ENCODE measurements at regions not wholly inside any gene's neighbourhood (a gene's known extent, or its start where the extent isn't known, plus 50 kb on each side); places are given as distances from the start of the nearest gene placed in this dataset.

- Histone ChIP-seq H3K4me3 (no peak overlapping the region), H3K4me1 (peaks cover 31% of the 10 kb centered on the region), H3K9me3 (no peaks in the 10 kb centered on the region), H3K27me3 (no peaks in the 10 kb centered on the region), H3K27ac (no peak overlapping the region), H3K36me3 (replicated peaks in 1 of 2; ENCODE audit: insufficient read depth in 1 of 2, low read depth in 2 of 2) (no peaks in the 10 kb centered on the region)
- no peak for DNase-seq
- intact Hi-C loops (cut with DNase I): no loop called here
- no peak for TF ChIP-seq POLR2A (IDR thresholded peaks at IDR 0.05)
- TF ChIP-seq, protein P1, sequence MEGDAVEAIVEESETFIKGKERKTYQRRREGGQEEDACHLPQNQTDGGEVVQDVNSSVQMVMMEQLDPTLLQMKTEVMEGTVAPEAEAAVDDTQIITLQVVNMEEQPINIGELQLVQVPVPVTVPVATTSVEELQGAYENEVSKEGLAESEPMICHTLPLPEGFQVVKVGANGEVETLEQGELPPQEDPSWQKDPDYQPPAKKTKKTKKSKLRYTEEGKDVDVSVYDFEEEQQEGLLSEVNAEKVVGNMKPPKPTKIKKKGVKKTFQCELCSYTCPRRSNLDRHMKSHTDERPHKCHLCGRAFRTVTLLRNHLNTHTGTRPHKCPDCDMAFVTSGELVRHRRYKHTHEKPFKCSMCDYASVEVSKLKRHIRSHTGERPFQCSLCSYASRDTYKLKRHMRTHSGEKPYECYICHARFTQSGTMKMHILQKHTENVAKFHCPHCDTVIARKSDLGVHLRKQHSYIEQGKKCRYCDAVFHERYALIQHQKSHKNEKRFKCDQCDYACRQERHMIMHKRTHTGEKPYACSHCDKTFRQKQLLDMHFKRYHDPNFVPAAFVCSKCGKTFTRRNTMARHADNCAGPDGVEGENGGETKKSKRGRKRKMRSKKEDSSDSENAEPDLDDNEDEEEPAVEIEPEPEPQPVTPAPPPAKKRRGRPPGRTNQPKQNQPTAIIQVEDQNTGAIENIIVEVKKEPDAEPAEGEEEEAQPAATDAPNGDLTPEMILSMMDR (IDR thresholded peaks at IDR 0.05): no peak
- WGBS, 2 donors: 90 to 94% methylated on average over 1 of the region's 1 CpG
- no peak for ATAC-seq
These were observed 90.9 kb upstream of the SOX4 start for GRCh38 chr6:21502682-21503081.

- WGBS, 2 donors: 79 to 82% methylated on average over 6 of the region's 6 CpGs
- Histone ChIP-seq H3K9me3 (no peaks in the 10 kb centered on the region), H3K27me3 (no peaks in the 10 kb centered on the region), H3K36me3 (replicated peaks in 1 of 2; ENCODE audit: insufficient read depth in 1 of 2, low read depth in 2 of 2) (no peaks in the 10 kb centered on the region), H3K4me3 (no peak overlapping the region), H3K4me1 (peaks cover 26% of the 10 kb centered on the region), H3K27ac (no peak overlapping the region)
- DNase-seq (no peak), ATAC-seq (no peak)
- intact Hi-C loops (cut with DNase I): no loop called here
- TF ChIP-seq POLR2A (IDR thresholded peaks at IDR 0.05): no peak
- TF ChIP-seq, protein P1 (IDR thresholded peaks at IDR 0.05): no peak
These were observed 88.8 kb upstream of the SOX4 start for GRCh38 chr6:21504790-21505189.

DNA sequence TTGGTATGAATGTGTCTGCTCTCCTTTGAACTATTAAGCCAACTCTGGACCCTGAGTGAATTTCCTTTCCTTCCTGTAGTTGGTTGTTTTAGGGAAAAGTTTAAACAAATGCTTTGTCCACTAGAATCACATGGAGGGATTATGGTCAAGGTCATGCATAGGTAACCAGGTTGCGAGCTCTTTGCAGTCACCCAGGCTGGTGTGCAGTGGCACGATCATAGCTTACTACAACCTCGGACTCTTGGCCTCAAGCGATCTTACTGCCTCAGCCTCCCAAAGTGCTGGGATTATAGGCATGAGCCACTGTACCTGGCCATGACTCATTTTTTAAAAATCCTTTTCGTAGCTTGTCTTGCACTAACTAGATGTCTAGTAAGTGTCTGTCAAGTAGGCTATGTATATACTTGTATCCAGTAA is 88.0 kb upstream of the SOX4 start:
- DNase-seq (no peak), ATAC-seq (no peak)
- TF ChIP-seq POLR2A (IDR thresholded peaks at IDR 0.05): no peak
- TF ChIP-seq, protein P1 (IDR thresholded peaks at IDR 0.05): no peak
- H3K27me3 ChIP-seq: no peaks in the 10 kb centered on the region
- H3K36me3 ChIP-seq (replicated peaks in 1 of 2; ENCODE audit: insufficient read depth in 1 of 2, low read depth in 2 of 2): no peaks in the 10 kb centered on the region
- WGBS, 2 donors: 89 to 100% methylated on average over 5 of the region's 5 CpGs
- H3K9me3 ChIP-seq: no peaks in the 10 kb centered on the region
- H3K27ac ChIP-seq: no peak overlapping the region
- peaks cover 18% of the 10 kb centered on the region for H3K4me1 ChIP-seq
- no peak overlapping the region for H3K4me3 ChIP-seq
- intact Hi-C loops (cut with DNase I): no loop called here

GRCh38 chr6:21506126-21506525 is 87.4 kb upstream of the SOX4 start:
- intact Hi-C loops (cut with DNase I): no loop called here
- Histone ChIP-seq H3K4me3 (no peak overlapping the region), H3K27me3 (no peaks in the 10 kb centered on the region), H3K4me1 (peaks cover 13% of the 10 kb centered on the region), H3K27ac (no peak overlapping the region), H3K9me3 (no peaks in the 10 kb centered on the region), H3K36me3 (replicated peaks in 1 of 2; ENCODE audit: insufficient read depth in 1 of 2, low read depth in 2 of 2) (no peaks in the 10 kb centered on the region)
- WGBS, 2 donors: 88 to 89% methylated on average over 4 of the region's 4 CpGs
- ATAC-seq: no peak
- TF ChIP-seq, protein P1 (IDR thresholded peaks at IDR 0.05): no peak
- no peak for TF ChIP-seq POLR2A (IDR thresholded peaks at IDR 0.05)
- DNase-seq: no peak

GRCh38 chr6:21507811-21508210 is 85.7 kb upstream of the SOX4 start:
- TF ChIP-seq POLR2A (IDR thresholded peaks at IDR 0.05): no peak
- TF ChIP-seq, protein P1 (IDR thresholded peaks at IDR 0.05): no peak

More at GRCh38 chr6:21507811-21508210, 85.7 kb upstream of the SOX4 start:
- ATAC-seq (no peak), DNase-seq (no peak)
- Histone ChIP-seq H3K4me3 (no peak overlapping the region), H3K9me3 (no peaks in the 10 kb centered on the region), H3K27ac (no peak overlapping the region), H3K4me1 (no peaks in the 10 kb centered on the region), H3K36me3 (replicated peaks in 1 of 2; ENCODE audit: insufficient read depth in 1 of 2, low read depth in 2 of 2) (no peaks in the 10 kb centered on the region), H3K27me3 (no peaks in the 10 kb centered on the region)
- intact Hi-C loops (cut with DNase I): no loop called here
- WGBS, 2 donors: 71 to 75% methylated on average over 2 of the region's 2 CpGs

Measured in body of pancreas (tissue), 4 donors.